ENCODE measurements at regions not wholly inside any gene's neighbourhood (a gene's known extent, or its start where the extent isn't known, plus 50 kb on each side); places are given as distances from the start of the nearest gene placed in this dataset.

GRCh38 chr3:117801912-117802239 is 1092.3 kb downstream of the TUSC7 start (continued):
- TF ChIP-seq, protein P1, sequence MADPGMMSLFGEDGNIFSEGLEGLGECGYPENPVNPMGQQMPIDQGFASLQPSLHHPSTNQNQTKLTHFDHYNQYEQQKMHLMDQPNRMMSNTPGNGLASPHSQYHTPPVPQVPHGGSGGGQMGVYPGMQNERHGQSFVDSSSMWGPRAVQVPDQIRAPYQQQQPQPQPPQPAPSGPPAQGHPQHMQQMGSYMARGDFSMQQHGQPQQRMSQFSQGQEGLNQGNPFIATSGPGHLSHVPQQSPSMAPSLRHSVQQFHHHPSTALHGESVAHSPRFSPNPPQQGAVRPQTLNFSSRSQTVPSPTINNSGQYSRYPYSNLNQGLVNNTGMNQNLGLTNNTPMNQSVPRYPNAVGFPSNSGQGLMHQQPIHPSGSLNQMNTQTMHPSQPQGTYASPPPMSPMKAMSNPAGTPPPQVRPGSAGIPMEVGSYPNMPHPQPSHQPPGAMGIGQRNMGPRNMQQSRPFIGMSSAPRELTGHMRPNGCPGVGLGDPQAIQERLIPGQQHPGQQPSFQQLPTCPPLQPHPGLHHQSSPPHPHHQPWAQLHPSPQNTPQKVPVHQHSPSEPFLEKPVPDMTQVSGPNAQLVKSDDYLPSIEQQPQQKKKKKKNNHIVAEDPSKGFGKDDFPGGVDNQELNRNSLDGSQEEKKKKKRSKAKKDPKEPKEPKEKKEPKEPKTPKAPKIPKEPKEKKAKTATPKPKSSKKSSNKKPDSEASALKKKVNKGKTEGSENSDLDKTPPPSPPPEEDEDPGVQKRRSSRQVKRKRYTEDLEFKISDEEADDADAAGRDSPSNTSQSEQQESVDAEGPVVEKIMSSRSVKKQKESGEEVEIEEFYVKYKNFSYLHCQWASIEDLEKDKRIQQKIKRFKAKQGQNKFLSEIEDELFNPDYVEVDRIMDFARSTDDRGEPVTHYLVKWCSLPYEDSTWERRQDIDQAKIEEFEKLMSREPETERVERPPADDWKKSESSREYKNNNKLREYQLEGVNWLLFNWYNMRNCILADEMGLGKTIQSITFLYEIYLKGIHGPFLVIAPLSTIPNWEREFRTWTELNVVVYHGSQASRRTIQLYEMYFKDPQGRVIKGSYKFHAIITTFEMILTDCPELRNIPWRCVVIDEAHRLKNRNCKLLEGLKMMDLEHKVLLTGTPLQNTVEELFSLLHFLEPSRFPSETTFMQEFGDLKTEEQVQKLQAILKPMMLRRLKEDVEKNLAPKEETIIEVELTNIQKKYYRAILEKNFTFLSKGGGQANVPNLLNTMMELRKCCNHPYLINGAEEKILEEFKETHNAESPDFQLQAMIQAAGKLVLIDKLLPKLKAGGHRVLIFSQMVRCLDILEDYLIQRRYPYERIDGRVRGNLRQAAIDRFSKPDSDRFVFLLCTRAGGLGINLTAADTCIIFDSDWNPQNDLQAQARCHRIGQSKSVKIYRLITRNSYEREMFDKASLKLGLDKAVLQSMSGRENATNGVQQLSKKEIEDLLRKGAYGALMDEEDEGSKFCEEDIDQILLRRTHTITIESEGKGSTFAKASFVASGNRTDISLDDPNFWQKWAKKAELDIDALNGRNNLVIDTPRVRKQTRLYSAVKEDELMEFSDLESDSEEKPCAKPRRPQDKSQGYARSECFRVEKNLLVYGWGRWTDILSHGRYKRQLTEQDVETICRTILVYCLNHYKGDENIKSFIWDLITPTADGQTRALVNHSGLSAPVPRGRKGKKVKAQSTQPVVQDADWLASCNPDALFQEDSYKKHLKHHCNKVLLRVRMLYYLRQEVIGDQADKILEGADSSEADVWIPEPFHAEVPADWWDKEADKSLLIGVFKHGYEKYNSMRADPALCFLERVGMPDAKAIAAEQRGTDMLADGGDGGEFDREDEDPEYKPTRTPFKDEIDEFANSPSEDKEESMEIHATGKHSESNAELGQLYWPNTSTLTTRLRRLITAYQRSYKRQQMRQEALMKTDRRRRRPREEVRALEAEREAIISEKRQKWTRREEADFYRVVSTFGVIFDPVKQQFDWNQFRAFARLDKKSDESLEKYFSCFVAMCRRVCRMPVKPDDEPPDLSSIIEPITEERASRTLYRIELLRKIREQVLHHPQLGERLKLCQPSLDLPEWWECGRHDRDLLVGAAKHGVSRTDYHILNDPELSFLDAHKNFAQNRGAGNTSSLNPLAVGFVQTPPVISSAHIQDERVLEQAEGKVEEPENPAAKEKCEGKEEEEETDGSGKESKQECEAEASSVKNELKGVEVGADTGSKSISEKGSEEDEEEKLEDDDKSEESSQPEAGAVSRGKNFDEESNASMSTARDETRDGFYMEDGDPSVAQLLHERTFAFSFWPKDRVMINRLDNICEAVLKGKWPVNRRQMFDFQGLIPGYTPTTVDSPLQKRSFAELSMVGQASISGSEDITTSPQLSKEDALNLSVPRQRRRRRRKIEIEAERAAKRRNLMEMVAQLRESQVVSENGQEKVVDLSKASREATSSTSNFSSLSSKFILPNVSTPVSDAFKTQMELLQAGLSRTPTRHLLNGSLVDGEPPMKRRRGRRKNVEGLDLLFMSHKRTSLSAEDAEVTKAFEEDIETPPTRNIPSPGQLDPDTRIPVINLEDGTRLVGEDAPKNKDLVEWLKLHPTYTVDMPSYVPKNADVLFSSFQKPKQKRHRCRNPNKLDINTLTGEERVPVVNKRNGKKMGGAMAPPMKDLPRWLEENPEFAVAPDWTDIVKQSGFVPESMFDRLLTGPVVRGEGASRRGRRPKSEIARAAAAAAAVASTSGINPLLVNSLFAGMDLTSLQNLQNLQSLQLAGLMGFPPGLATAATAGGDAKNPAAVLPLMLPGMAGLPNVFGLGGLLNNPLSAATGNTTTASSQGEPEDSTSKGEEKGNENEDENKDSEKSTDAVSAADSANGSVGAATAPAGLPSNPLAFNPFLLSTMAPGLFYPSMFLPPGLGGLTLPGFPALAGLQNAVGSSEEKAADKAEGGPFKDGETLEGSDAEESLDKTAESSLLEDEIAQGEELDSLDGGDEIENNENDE (IDR thresholded peaks at IDR 0.05; ENCODE audit: insufficient replicate concordance, low read length) = no peak
- TF ChIP-seq KDM1A (IDR thresholded peaks at IDR 0.05; ENCODE audit: borderline replicate concordance, low read length) (no peak), SRF (IDR thresholded peaks at IDR 0.05; ENCODE audit: low read depth, low read length) (peak; percentile 65; the same call in 1 of the 2 replicates), TEAD4 (IDR thresholded peaks at IDR 0.05; ENCODE audit: low read depth, low read length) (peak; percentile 99), BCL11A (IDR thresholded peaks at IDR 0.05; ENCODE audit: low read depth in 2 of 2, low read length in 2 of 2) (peak in 1 of 2 experiments; percentile 5), CHD2 (IDR thresholded peaks at IDR 0.05; ENCODE audit: low read length) (no peak), MAFK (IDR thresholded peaks at IDR 0.05; ENCODE audit: low read depth, low read length) (no peak), CREB1 (IDR thresholded peaks at IDR 0.05) (no peak), TBP (IDR thresholded peaks at IDR 0.05; ENCODE audit: low read depth, low read length) (no peak), CHD1 (IDR thresholded peaks at IDR 0.05; ENCODE audit: low read depth, low read length) (no peak), EGR1 (IDR thresholded peaks at IDR 0.05; ENCODE audit: borderline replicate concordance, low read depth, low read length) (no peak), EP300 (IDR thresholded peaks at IDR 0.05; ENCODE audit: borderline replicate concordance in 1 of 2, low read depth in 2 of 2, low read length in 2 of 2) (peak in 1 of 2 experiments; percentile 86; a peak in 1 of 3 replicates), TAF7 (optimal IDR thresholded peaks at IDR 0.05; ENCODE audit: borderline replicate concordance, low read depth, low read length) (no peak)
